ENCODE measurements at regions not wholly inside any gene's neighbourhood (a gene's known extent, or its start where the extent isn't known, plus 50 kb on each side); places are given as distances from the start of the nearest gene placed in this dataset.

- Histone ChIP-seq H3K4me3 (no peak overlapping the region), H3K27ac (no peak overlapping the region), H3K27me3 (no peaks in the 10 kb centered on the region), H3K36me3 (no peaks in the 10 kb centered on the region), H3K9me3 (no peaks in the 10 kb centered on the region), H3K4me1 (no peaks in the 10 kb centered on the region)
- WGBS, 2 donors = 78 to 89% methylated on average over 2 to 4 of the region's 4 CpGs
- TF ChIP-seq POLR2A (IDR thresholded peaks at IDR 0.05) = no peak
- no peak for TF ChIP-seq CTCF (IDR thresholded peaks at IDR 0.05)
- no peak for DNase-seq
- intact Hi-C loops (cut with DNase I) = no loop called here
These were observed 155.1 kb upstream of the FGF13 start for GRCh38 chrX:138866643-138867042.

GRCh38 chrX:138865093-138865649 lies 153.7 kb upstream of the FGF13 start:
- Histone ChIP-seq H3K4me1 (no peaks in the 10 kb centered on the region), H3K27me3 (no peaks in the 10 kb centered on the region), H3K36me3 (no peaks in the 10 kb centered on the region), H3K9me3 (no peaks in the 10 kb centered on the region), H3K27ac (no peak overlapping the region), H3K4me3 (no peak overlapping the region)
- DNase-seq = no peak
- 48 to 77% methylated on average over 3 to 6 of the region's 6 CpGs for WGBS, 2 donors
- intact Hi-C loops (cut with DNase I) = no loop called here
- TF ChIP-seq POLR2A (IDR thresholded peaks at IDR 0.05) (no peak), CTCF (IDR thresholded peaks at IDR 0.05) (no peak)

GRCh38 chrX:138859421-138859820 lies 147.9 kb upstream of the FGF13 start:
- no peaks in the 10 kb centered on the region for H3K36me3 ChIP-seq
- H3K4me1 ChIP-seq = peaks cover 0 to 34% (median 0%) of the 10 kb centered on the region in 3 donors
- H3K27me3 ChIP-seq = no peaks in the 10 kb centered on the region
- H3K27ac ChIP-seq = no peak overlapping the region
- no peak for TF ChIP-seq CTCF (IDR thresholded peaks at IDR 0.05)
- no peak for TF ChIP-seq POLR2A (IDR thresholded peaks at IDR 0.05)
- intact Hi-C loops (cut with DNase I) = no loop called here
- WGBS, 2 donors = 39 to 42% methylated on average over 2 of the region's 2 CpGs
- H3K9me3 ChIP-seq = no peaks in the 10 kb centered on the region
- H3K4me3 ChIP-seq = no peak overlapping the region
- DNase-seq = no peak

- H3K36me3 ChIP-seq = no peaks in the 10 kb centered on the region
- H3K27me3 ChIP-seq = no peaks in the 10 kb centered on the region
- H3K27ac ChIP-seq = no peak overlapping the region
- TF ChIP-seq POLR2A (IDR thresholded peaks at IDR 0.05) (no peak), CTCF (IDR thresholded peaks at IDR 0.05) (no peak)
- peaks cover 0 to 38% (median 0%) of the 10 kb centered on the region in 3 donors for H3K4me1 ChIP-seq
- WGBS, 2 donors = 50 to 64% methylated on average over 4 of the region's 4 CpGs
- H3K4me3 ChIP-seq = no peak overlapping the region
- intact Hi-C loops (cut with DNase I) = no loop called here
- no peak for DNase-seq
- no peaks in the 10 kb centered on the region for H3K9me3 ChIP-seq
These were observed 147.4 kb upstream of the FGF13 start for GRCh38 chrX:138858951-138859350.

GRCh38 chrX:138858438-138858837 lies 146.9 kb upstream of the FGF13 start:
- Histone ChIP-seq H3K9me3 (no peaks in the 10 kb centered on the region), H3K36me3 (no peaks in the 10 kb centered on the region), H3K4me1 (peaks cover 0 to 40% (median 0%) of the 10 kb centered on the region in 3 donors), H3K27me3 (no peaks in the 10 kb centered on the region), H3K4me3 (no peak overlapping the region), H3K27ac (no peak overlapping the region)
- no peak for DNase-seq
- TF ChIP-seq CTCF (IDR thresholded peaks at IDR 0.05) = no peak
- no peak for TF ChIP-seq POLR2A (IDR thresholded peaks at IDR 0.05)
- WGBS, 2 donors = 0 to 16% methylated on average over 4 of the region's 4 CpGs
- intact Hi-C loops (cut with DNase I) = no loop called here

Measured in esophagus squamous epithelium (tissue), 5 donors.